ENCODE measurements at regions not wholly inside any gene's neighbourhood (a gene's known extent, or its start where the extent isn't known, plus 50 kb on each side); places are given as distances from the start of the nearest gene placed in this dataset.

GRCh38 chr18:78903436-78904178 lies 76.0 kb upstream of the SALL3 start:
- TF ChIP-seq MAX (IDR thresholded peaks at IDR 0.05; ENCODE audit: low read depth, low read length) (no peak), CTCF (IDR thresholded peaks at IDR 0.05; ENCODE audit: low read depth, low read length) (no peak)
